Pancreas (tissue), 10 donors: ENCODE measurements at regions not wholly inside any gene's neighbourhood (a gene's known extent, or its start where the extent isn't known, plus 50 kb on each side); places are given as distances from the start of the nearest gene placed in this dataset.

ENCODE experiments used
- ATAC-seq, 4 donors: fragments of 200-7000 bp; cut with Tn5 transposase; one replicate each; pipeline versions ENCODE4 v1.8.0 to v1.9.1; 2020; ENCODE audit warnings: mild to moderate bottlenecking in 4 of 4, moderate library complexity in 4 of 4
- DNase-seq, 6 donors: peaks; one replicate each; pipeline ENCODE4 v3.0.0-alpha.2; 2020
- FAIRE-seq: peaks from 2 replicates; lab custom pipeline; 2012; peaks lifted over from hg19 to GRCh38; lab: Jason Lieb, UNC
- H3K27ac ChIP-seq, 4 donors: fragments of 200-600 bp; sonication (generic); 1 replicate in 3 of 4; 2 replicates in 1 of 4; pipeline versions ENCODE4 v1.5.0 to v1.8.0; 2020
- H3K27me3 ChIP-seq, 4 donors: fragments of 200-600 bp; one replicate each; pipeline ENCODE4 v1.8.0; 2021
- H3K36me3 ChIP-seq, 3 donors: fragments of 200-600 bp; sonication (generic) in 1 of 3; one replicate each; pipeline versions ENCODE4 v1.5.0 to v1.8.0; 2020 to 2021
- H3K4me1 ChIP-seq, 3 donors: fragments of 200-600 bp; one replicate each; pipeline ENCODE4 v1.8.0; 2021
- H3K4me3 ChIP-seq, 4 donors: fragments of 200-600 bp; sonication (generic) in 2 of 4; one replicate each; pipeline versions ENCODE4 v1.5.0 to v1.8.0; 2020 to 2021
- H3K9me3 ChIP-seq, 4 donors: fragments of 200-600 bp; one replicate each; pipeline ENCODE4 v1.8.0; 2021
- CTCF ChIP-seq, 4 donors: fragments of 200-600 bp; sonication (generic) in 3 of 4; IDR thresholded peaks; one replicate each; pipeline versions ENCODE4 v1.5.0 to v1.8.0; 2021; ENCODE audit warnings: antibody characterized with exemption in 4 of 4
- WGBS, 2 donors: extraction: QIAGEN DNeasy Blood & Tissue Kit; methylation state at CpG; one replicate each; pipeline ENCODE4 v1.1.7; 2013; 5-methylcytosine and 5-hydroxymethylcytosine counted together
- intact Hi-C, 3 donors: fragments of 100-400 bp; cut with DNase I; formaldehyde crosslinking; loops; one replicate each; pipeline versions ENCODE4 v1.11.1 to v1.14.2; 2022
- donor health status: healthy with polysubstance abuse.
- donor health status: DM: no; HTN: no; CAD: no; lungs with moderate emphysema.
- donor health status: DM: no; HTN: no; CAD: no.
- donor health status: control.
- donor health status: control.
- donor health status: Bipolar disorder and iron deficiency.
- donor health status: DM: yes; HTN: yes; CAD: no.
- donor health status: DM: no; HTN: no; CAD: no.
- donor health status: DM: no; HTN: no; CAD: no.
- donor health status: DM: yes; HTN: yes; CAD: no.

- FAIRE-seq = no peak
- H3K9me3 ChIP-seq = no peaks in the 10 kb centered on the region
- TF ChIP-seq CTCF (IDR thresholded peaks at IDR 0.05) = no peak
- WGBS, 2 donors = 63 to 66% methylated on average over 2 of the region's 2 CpGs
- no peaks in the 10 kb centered on the region for H3K4me1 ChIP-seq
- H3K27me3 ChIP-seq = no peaks in the 10 kb centered on the region
- intact Hi-C loops = no loop called here
- ATAC-seq = no peak
- no peak overlapping the region for H3K27ac ChIP-seq
- H3K36me3 ChIP-seq = no peaks in the 10 kb centered on the region
- no peak overlapping the region for H3K4me3 ChIP-seq
- DNase-seq = no peak
Observed at GRCh38 chr5:27437594-27438200, 399.3 kb upstream of the CDH9 start.

GRCh38 chr5:27434335-27434734 lies 395.9 kb upstream of the CDH9 start:
- Histone ChIP-seq H3K9me3 (no peaks in the 10 kb centered on the region), H3K27me3 (no peaks in the 10 kb centered on the region), H3K4me3 (no peak overlapping the region), H3K36me3 (no peaks in the 10 kb centered on the region), H3K27ac (no peak overlapping the region), H3K4me1 (no peaks in the 10 kb centered on the region)
- DNase-seq (no peak), ATAC-seq (no peak), FAIRE-seq (no peak)
- no peak for TF ChIP-seq CTCF (IDR thresholded peaks at IDR 0.05)
- WGBS, 2 donors = 41 to 62% methylated on average over 4 of the region's 4 CpGs
- intact Hi-C loops = no loop called here

- no peak for ATAC-seq
- H3K9me3 ChIP-seq = no peaks in the 10 kb centered on the region
- intact Hi-C loops = no loop called here
Observed at GRCh38 chr5:27414099-27414498, 375.7 kb upstream of the CDH9 start.

GRCh38 chr5:27412384-27412783 lies 374.0 kb upstream of the CDH9 start:
- TF ChIP-seq CTCF (IDR thresholded peaks at IDR 0.05) = no peak
- Histone ChIP-seq H3K27ac (no peak overlapping the region), H3K27me3 (no peaks in the 10 kb centered on the region), H3K36me3 (no peaks in the 10 kb centered on the region), H3K4me1 (no peaks in the 10 kb centered on the region), H3K4me3 (no peak overlapping the region), H3K9me3 (no peaks in the 10 kb centered on the region)
- 33 to 59% methylated on average over 1 of the region's 1 CpG for WGBS, 2 donors
- FAIRE-seq (no peak), DNase-seq (no peak), ATAC-seq (no peak)
- intact Hi-C loops = no loop called here

More at GRCh38 chr5:27414099-27414498, 375.7 kb upstream of the CDH9 start:
- DNase-seq = no peak
- WGBS, 2 donors = 72 to 74% methylated on average over 1 of the region's 1 CpG
- no peak overlapping the region for H3K4me3 ChIP-seq
- H3K36me3 ChIP-seq = no peaks in the 10 kb centered on the region
- no peaks in the 10 kb centered on the region for H3K27me3 ChIP-seq
- no peak overlapping the region for H3K27ac ChIP-seq
- H3K4me1 ChIP-seq = no peaks in the 10 kb centered on the region
- TF ChIP-seq CTCF (IDR thresholded peaks at IDR 0.05) = no peak
- FAIRE-seq = no peak

- DNase-seq (no peak), ATAC-seq (no peak), FAIRE-seq (no peak)
- WGBS, 2 donors = 50 to 53% methylated on average over 1 of the region's 1 CpG
- Histone ChIP-seq H3K27ac (no peak overlapping the region), H3K4me3 (no peak overlapping the region), H3K4me1 (no peaks in the 10 kb centered on the region), H3K27me3 (no peaks in the 10 kb centered on the region), H3K36me3 (no peaks in the 10 kb centered on the region), H3K9me3 (no peaks in the 10 kb centered on the region)
- TF ChIP-seq CTCF (IDR thresholded peaks at IDR 0.05) = no peak
- intact Hi-C loops = no loop called here
Observed at GRCh38 chr5:27406020-27406419, 367.6 kb upstream of the CDH9 start.
